ENCODE measurements at regions not wholly inside any gene's neighbourhood (a gene's known extent, or its start where the extent isn't known, plus 50 kb on each side); places are given as distances from the start of the nearest gene placed in this dataset.

DNA sequence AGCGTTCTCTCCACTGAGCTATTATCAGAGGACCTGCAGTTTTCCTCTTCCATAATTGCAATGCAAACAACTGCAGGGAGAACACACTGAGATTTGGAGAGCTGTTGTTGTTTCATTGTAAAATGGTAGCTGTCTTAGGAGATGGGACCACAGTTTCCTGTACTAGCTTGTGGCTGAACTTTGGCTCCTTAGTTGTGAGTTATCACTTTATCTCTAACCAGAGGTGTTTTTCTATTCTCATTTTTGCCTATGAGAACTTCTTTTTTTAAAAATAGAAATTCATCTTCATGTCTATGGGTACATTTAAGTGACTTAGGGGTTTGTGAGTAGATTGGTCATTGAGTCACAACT lies 216.5 kb downstream of the SLC38A4 start:
- H3K9me3 Mint-ChIP-seq, result peaks cover under 1% of the 10 kb centered on the region
- no peak overlapping the region for H3K27ac Mint-ChIP-seq
- TF ChIP-seq, protein P1, sequence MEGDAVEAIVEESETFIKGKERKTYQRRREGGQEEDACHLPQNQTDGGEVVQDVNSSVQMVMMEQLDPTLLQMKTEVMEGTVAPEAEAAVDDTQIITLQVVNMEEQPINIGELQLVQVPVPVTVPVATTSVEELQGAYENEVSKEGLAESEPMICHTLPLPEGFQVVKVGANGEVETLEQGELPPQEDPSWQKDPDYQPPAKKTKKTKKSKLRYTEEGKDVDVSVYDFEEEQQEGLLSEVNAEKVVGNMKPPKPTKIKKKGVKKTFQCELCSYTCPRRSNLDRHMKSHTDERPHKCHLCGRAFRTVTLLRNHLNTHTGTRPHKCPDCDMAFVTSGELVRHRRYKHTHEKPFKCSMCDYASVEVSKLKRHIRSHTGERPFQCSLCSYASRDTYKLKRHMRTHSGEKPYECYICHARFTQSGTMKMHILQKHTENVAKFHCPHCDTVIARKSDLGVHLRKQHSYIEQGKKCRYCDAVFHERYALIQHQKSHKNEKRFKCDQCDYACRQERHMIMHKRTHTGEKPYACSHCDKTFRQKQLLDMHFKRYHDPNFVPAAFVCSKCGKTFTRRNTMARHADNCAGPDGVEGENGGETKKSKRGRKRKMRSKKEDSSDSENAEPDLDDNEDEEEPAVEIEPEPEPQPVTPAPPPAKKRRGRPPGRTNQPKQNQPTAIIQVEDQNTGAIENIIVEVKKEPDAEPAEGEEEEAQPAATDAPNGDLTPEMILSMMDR (IDR thresholded peaks at IDR 0.05), result no peak
- H3K4me3 Mint-ChIP-seq, result no peak overlapping the region
- peaks cover 4% of the 10 kb centered on the region for H3K27me3 Mint-ChIP-seq (ENCODE audit: low read depth, poor library complexity)
- H3K36me3 Mint-ChIP-seq (ENCODE audit: low read depth), result peaks cover under 1% of the 10 kb centered on the region
- DNase-seq, result no peak
- H3K4me1 Mint-ChIP-seq, result peaks cover 4% of the 10 kb centered on the region

DNA sequence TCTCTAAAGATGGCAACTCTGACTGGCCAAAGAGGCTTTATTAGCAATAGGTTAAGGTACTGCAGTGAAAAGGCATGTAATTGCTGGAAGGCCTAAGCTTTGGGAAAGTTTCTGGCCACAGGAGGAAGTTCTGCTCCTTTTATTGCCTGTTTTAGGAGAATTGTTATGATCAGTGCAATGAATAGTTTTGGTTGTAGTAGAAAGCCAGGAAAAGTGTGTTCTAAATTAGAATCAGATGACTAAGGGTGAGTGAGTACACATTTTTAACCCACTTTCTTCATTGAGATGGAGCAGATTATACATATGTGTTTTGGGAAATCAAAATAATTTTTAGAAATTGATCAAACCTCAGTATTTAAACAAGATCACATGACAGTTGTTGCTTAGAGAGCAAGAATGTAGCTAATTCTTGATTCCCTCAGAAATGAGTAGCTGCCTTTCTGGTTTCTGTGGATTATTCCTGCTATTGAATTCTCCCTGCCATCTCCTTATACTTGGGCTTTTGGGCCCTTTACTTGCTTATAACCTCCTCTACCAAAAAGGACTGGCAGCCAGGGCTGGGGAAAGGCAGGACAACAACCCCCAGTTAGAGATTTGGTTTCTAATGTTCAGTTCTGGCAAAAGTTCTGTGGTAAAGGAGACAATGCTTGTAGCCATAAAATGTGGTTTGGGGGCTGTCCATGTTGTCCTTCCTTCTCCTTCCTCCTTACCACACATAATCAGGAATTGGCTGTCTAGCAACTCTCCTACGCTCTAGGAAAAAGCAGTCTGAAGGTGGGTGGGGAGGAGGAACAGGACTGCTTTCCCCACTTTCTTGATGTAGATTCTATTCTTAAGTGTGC lies 217.1 kb downstream of the SLC38A4 start:
- no peaks in the 10 kb centered on the region for H3K36me3 Mint-ChIP-seq (ENCODE audit: low read depth)
- H3K27ac Mint-ChIP-seq, result peak overlapping the region; percentile 2
- no peaks in the 10 kb centered on the region for H3K9me3 Mint-ChIP-seq
- TF ChIP-seq, protein P1 (IDR thresholded peaks at IDR 0.05), result no peak
- peaks cover 4% of the 10 kb centered on the region for H3K4me1 Mint-ChIP-seq
- no peak for DNase-seq
- H3K27me3 Mint-ChIP-seq (ENCODE audit: low read depth, poor library complexity), result peaks cover 4% of the 10 kb centered on the region
- no peak overlapping the region for H3K4me3 Mint-ChIP-seq

DNA sequence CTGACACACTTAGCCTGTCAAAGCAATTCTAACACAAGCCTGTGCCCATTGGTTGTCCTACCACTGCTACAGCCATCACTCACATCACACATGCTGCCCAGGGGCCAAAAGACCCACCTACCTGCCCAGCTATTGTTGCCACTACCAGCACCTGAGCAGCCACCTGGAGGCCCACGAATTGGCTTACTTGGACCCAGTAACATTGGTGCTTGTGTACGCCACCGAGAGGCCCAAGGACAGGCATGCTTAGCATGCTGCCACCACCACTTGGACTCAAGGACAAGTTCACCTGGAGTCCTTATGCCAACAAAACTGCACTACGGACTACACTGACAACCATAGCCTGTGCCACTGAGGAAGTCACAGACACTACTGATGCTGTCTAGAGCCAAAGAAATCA lies 221.1 kb downstream of the SLC38A4 start:
- H3K4me3 Mint-ChIP-seq, result no peak overlapping the region
- DNase-seq, result no peak
- H3K27ac Mint-ChIP-seq, result no peak overlapping the region
- TF ChIP-seq, protein P1 (IDR thresholded peaks at IDR 0.05), result no peak
- no peaks in the 10 kb centered on the region for H3K27me3 Mint-ChIP-seq (ENCODE audit: low read depth, poor library complexity)
- H3K36me3 Mint-ChIP-seq (ENCODE audit: low read depth), result peaks cover 9% of the 10 kb centered on the region
- peaks cover 8% of the 10 kb centered on the region for H3K4me1 Mint-ChIP-seq
- H3K9me3 Mint-ChIP-seq, result peaks cover 26% of the 10 kb centered on the region

DNA sequence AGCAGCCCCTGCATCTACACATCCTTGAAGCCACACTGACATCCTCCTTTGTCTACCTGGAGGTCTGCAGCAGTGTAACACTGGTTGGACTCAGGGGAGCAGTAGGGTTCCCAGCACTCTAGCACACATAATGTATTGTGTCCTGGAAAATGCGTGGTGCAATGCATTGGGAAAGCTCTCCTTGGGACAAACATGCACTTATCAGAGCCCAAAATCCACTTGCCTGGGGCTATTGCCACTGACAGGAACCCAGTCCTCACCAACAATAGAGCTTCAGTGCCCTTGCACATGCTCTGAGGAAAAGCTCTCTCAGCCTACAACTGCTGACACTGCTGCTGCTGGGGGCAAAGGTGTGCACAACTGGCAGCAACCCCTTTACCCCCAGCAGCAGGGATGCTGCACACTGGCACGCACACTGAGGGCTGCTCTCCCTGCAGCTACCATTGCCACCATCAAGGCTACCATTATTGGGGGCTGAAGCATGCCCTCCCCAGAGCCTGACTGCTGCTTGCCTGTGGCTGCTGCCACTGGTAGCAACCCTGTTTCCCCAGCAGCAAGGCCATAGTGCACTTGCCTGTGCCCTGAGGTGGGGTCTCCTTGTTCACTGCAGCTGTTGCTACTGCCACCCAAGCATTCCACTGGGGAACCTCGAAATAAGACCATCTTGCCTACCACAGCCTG lies 221.9 kb downstream of the SLC38A4 start:
- H3K4me1 Mint-ChIP-seq, result peaks cover 8% of the 10 kb centered on the region
- DNase-seq, result no peak
- H3K9me3 Mint-ChIP-seq, result peaks cover 33% of the 10 kb centered on the region
- H3K27ac Mint-ChIP-seq, result no peak overlapping the region
- H3K36me3 Mint-ChIP-seq (ENCODE audit: low read depth), result peaks cover 9% of the 10 kb centered on the region
- no peak overlapping the region for H3K4me3 Mint-ChIP-seq
- H3K27me3 Mint-ChIP-seq (ENCODE audit: low read depth, poor library complexity), result peaks cover 4% of the 10 kb centered on the region
- TF ChIP-seq, protein P1 (IDR thresholded peaks at IDR 0.05), result no peak

DNA sequence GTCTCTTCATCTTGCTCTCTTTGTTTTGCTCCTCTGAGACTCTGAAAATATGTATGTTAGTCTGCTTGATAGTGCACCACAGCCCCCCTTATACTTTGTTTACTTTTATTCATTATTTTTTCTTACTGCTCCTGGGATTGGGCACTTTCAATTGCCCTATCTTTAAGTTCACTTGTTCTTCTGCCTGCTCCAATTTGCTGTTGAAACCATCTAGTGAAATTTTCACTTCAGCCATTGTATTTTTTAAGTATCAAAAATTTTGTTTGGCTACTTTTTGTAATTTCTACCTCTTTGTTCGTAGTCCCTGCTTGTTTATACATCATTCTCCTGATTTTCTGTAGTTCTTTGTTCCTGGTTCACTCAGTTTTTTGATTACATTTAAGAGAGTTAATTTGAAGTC lies 223.3 kb downstream of the SLC38A4 start:
- Mint-ChIP-seq H3K9me3 (peaks cover 42% of the 10 kb centered on the region), H3K27ac (no peak overlapping the region), H3K4me1 (peaks cover 4% of the 10 kb centered on the region), H3K36me3 (ENCODE audit: low read depth) (peaks cover 9% of the 10 kb centered on the region), H3K27me3 (ENCODE audit: low read depth, poor library complexity) (peaks cover 4% of the 10 kb centered on the region), H3K4me3 (no peak overlapping the region)
- TF ChIP-seq, protein P1 (IDR thresholded peaks at IDR 0.05), result no peak
- no peak for DNase-seq

Measured in nephron progenitor cell (in vitro differentiated cells).